ENCODE measurements at regions not wholly inside any gene's neighbourhood (a gene's known extent, or its start where the extent isn't known, plus 50 kb on each side); places are given as distances from the start of the nearest gene placed in this dataset.

GRCh38 chr3:191859531-191859930 is 398.6 kb downstream of the PYDC2 start:
- no CpG with 5 or more reads among the region's 3 CpGs for WGBS (ENCODE audit: insufficient coverage)
- H3K36me3 ChIP-seq (ENCODE audit: control insufficient read depth, insufficient read depth, low read length), result no peaks in the 10 kb centered on the region
- DNase-seq (ENCODE audit: low read depth in 4 of 6, low spot score in 6 of 6), result no peak
- no peaks in the 10 kb centered on the region for H3K9me3 ChIP-seq (ENCODE audit: control insufficient read depth, insufficient read depth, low read length)
- H3K4me3 ChIP-seq (ENCODE audit: low read depth, low read length), result no peak overlapping the region
- no peaks in the 10 kb centered on the region for H3K27me3 ChIP-seq (ENCODE audit: control insufficient read depth, insufficient read depth, low read length)
- H3K27ac ChIP-seq (ENCODE audit: low read depth, low read length), result no peak overlapping the region
- H3K4me1 ChIP-seq (ENCODE audit: control insufficient read depth, insufficient read depth, low read length), result no peaks in the 10 kb centered on the region

- H3K27ac ChIP-seq (ENCODE audit: low read depth, low read length), result no peak overlapping the region
These were observed 408.9 kb downstream of the PYDC2 start for GRCh38 chr3:191869738-191870415.

GRCh38 chr3:191873736-191874135 is 412.8 kb downstream of the PYDC2 start:
- WGBS (ENCODE audit: insufficient coverage), result no CpG with 5 or more reads among the region's 2 CpGs
- H3K36me3 ChIP-seq (ENCODE audit: control insufficient read depth, insufficient read depth, low read length), result no peaks in the 10 kb centered on the region
- no peaks in the 10 kb centered on the region for H3K27me3 ChIP-seq (ENCODE audit: control insufficient read depth, insufficient read depth, low read length)
- no peak for DNase-seq (ENCODE audit: low read depth in 4 of 6, low spot score in 6 of 6)
- H3K27ac ChIP-seq (ENCODE audit: low read depth, low read length), result no peak overlapping the region
- H3K4me1 ChIP-seq (ENCODE audit: control insufficient read depth, insufficient read depth, low read length), result no peaks in the 10 kb centered on the region
- no peak overlapping the region for H3K4me3 ChIP-seq (ENCODE audit: low read depth, low read length)
- no peaks in the 10 kb centered on the region for H3K9me3 ChIP-seq (ENCODE audit: control insufficient read depth, insufficient read depth, low read length)

More at GRCh38 chr3:191869738-191870415, 408.9 kb downstream of the PYDC2 start:
- H3K4me1 ChIP-seq (ENCODE audit: control insufficient read depth, insufficient read depth, low read length), result no peaks in the 10 kb centered on the region
- no peaks in the 10 kb centered on the region for H3K27me3 ChIP-seq (ENCODE audit: control insufficient read depth, insufficient read depth, low read length)
- DNase-seq (ENCODE audit: low read depth in 4 of 6, low spot score in 6 of 6), result no peak
- no peaks in the 10 kb centered on the region for H3K9me3 ChIP-seq (ENCODE audit: control insufficient read depth, insufficient read depth, low read length)
- H3K36me3 ChIP-seq (ENCODE audit: control insufficient read depth, insufficient read depth, low read length), result no peaks in the 10 kb centered on the region
- no CpG with 5 or more reads among the region's 5 CpGs for WGBS (ENCODE audit: insufficient coverage)
- no peak overlapping the region for H3K4me3 ChIP-seq (ENCODE audit: low read depth, low read length)

GRCh38 chr3:191882289-191882688 is 421.3 kb downstream of the PYDC2 start:
- 69% methylated on average over 2 of the region's 3 CpGs for WGBS (ENCODE audit: insufficient coverage)

GRCh38 chr3:191884132-191884531 is 423.2 kb downstream of the PYDC2 start:
- Histone ChIP-seq H3K27ac (ENCODE audit: low read depth, low read length) (no peak overlapping the region), H3K27me3 (ENCODE audit: control insufficient read depth, insufficient read depth, low read length) (no peaks in the 10 kb centered on the region), H3K4me3 (ENCODE audit: low read depth, low read length) (no peak overlapping the region), H3K9me3 (ENCODE audit: control insufficient read depth, insufficient read depth, low read length) (no peaks in the 10 kb centered on the region), H3K4me1 (ENCODE audit: control insufficient read depth, insufficient read depth, low read length) (no peaks in the 10 kb centered on the region), H3K36me3 (ENCODE audit: control insufficient read depth, insufficient read depth, low read length) (no peaks in the 10 kb centered on the region)
- no peak for DNase-seq (ENCODE audit: low read depth in 4 of 6, low spot score in 6 of 6)

More at GRCh38 chr3:191882289-191882688, 421.3 kb downstream of the PYDC2 start:
- Histone ChIP-seq H3K27ac (ENCODE audit: low read depth, low read length) (no peak overlapping the region), H3K4me3 (ENCODE audit: low read depth, low read length) (no peak overlapping the region), H3K36me3 (ENCODE audit: control insufficient read depth, insufficient read depth, low read length) (no peaks in the 10 kb centered on the region), H3K9me3 (ENCODE audit: control insufficient read depth, insufficient read depth, low read length) (no peaks in the 10 kb centered on the region), H3K27me3 (ENCODE audit: control insufficient read depth, insufficient read depth, low read length) (no peaks in the 10 kb centered on the region), H3K4me1 (ENCODE audit: control insufficient read depth, insufficient read depth, low read length) (no peaks in the 10 kb centered on the region)
- DNase-seq (ENCODE audit: low read depth in 4 of 6, low spot score in 6 of 6), result no peak

GRCh38 chr3:191889106-191889505 is 428.1 kb downstream of the PYDC2 start:
- DNase-seq (ENCODE audit: low read depth in 4 of 6, low spot score in 6 of 6), result peak in 1 of 6 donors; percentile 53
- Histone ChIP-seq H3K27ac (ENCODE audit: low read depth, low read length) (no peak overlapping the region), H3K9me3 (ENCODE audit: control insufficient read depth, insufficient read depth, low read length) (no peaks in the 10 kb centered on the region), H3K4me1 (ENCODE audit: control insufficient read depth, insufficient read depth, low read length) (no peaks in the 10 kb centered on the region), H3K27me3 (ENCODE audit: control insufficient read depth, insufficient read depth, low read length) (no peaks in the 10 kb centered on the region), H3K4me3 (ENCODE audit: low read depth, low read length) (no peak overlapping the region), H3K36me3 (ENCODE audit: control insufficient read depth, insufficient read depth, low read length) (no peaks in the 10 kb centered on the region)
- WGBS (ENCODE audit: insufficient coverage), result 40% methylated on average over 1 of the region's 5 CpGs

- H3K4me1 ChIP-seq (ENCODE audit: control insufficient read depth, insufficient read depth, low read length), result no peaks in the 10 kb centered on the region
- no peak for DNase-seq (ENCODE audit: low read depth in 4 of 6, low spot score in 6 of 6)
- WGBS (ENCODE audit: insufficient coverage), result no CpG with 5 or more reads among the region's 1 CpG
These were observed 428.8 kb downstream of the PYDC2 start for GRCh38 chr3:191889756-191890155.

GRCh38 chr3:191894406-191894805 is 433.4 kb downstream of the PYDC2 start:
- H3K4me3 ChIP-seq (ENCODE audit: low read depth, low read length), result no peak overlapping the region
- no peak overlapping the region for H3K27ac ChIP-seq (ENCODE audit: low read depth, low read length)
- H3K9me3 ChIP-seq (ENCODE audit: control insufficient read depth, insufficient read depth, low read length), result no peaks in the 10 kb centered on the region
- 73% methylated on average over 1 of the region's 1 CpG for WGBS (ENCODE audit: insufficient coverage)
- no peaks in the 10 kb centered on the region for H3K27me3 ChIP-seq (ENCODE audit: control insufficient read depth, insufficient read depth, low read length)
- no peak for DNase-seq (ENCODE audit: low read depth in 4 of 6, low spot score in 6 of 6)
- H3K4me1 ChIP-seq (ENCODE audit: control insufficient read depth, insufficient read depth, low read length), result no peaks in the 10 kb centered on the region
- no peaks in the 10 kb centered on the region for H3K36me3 ChIP-seq (ENCODE audit: control insufficient read depth, insufficient read depth, low read length)

More at GRCh38 chr3:191889756-191890155, 428.8 kb downstream of the PYDC2 start:
- H3K4me3 ChIP-seq (ENCODE audit: low read depth, low read length), result no peak overlapping the region
- no peaks in the 10 kb centered on the region for H3K36me3 ChIP-seq (ENCODE audit: control insufficient read depth, insufficient read depth, low read length)
- H3K27ac ChIP-seq (ENCODE audit: low read depth, low read length), result no peak overlapping the region
- H3K9me3 ChIP-seq (ENCODE audit: control insufficient read depth, insufficient read depth, low read length), result no peaks in the 10 kb centered on the region
- no peaks in the 10 kb centered on the region for H3K27me3 ChIP-seq (ENCODE audit: control insufficient read depth, insufficient read depth, low read length)

- Histone ChIP-seq H3K27ac (ENCODE audit: low read depth, low read length) (no peak overlapping the region), H3K4me1 (ENCODE audit: control insufficient read depth, insufficient read depth, low read length) (no peaks in the 10 kb centered on the region), H3K36me3 (ENCODE audit: control insufficient read depth, insufficient read depth, low read length) (no peaks in the 10 kb centered on the region), H3K9me3 (ENCODE audit: control insufficient read depth, insufficient read depth, low read length) (no peaks in the 10 kb centered on the region), H3K4me3 (ENCODE audit: low read depth, low read length) (no peak overlapping the region), H3K27me3 (ENCODE audit: control insufficient read depth, insufficient read depth, low read length) (no peaks in the 10 kb centered on the region)
- 100% methylated on average over 1 of the region's 2 CpGs for WGBS (ENCODE audit: insufficient coverage)
- no peak for DNase-seq (ENCODE audit: low read depth in 4 of 6, low spot score in 6 of 6)
These were observed 440.8 kb downstream of the PYDC2 start for GRCh38 chr3:191901741-191902140.

- no peaks in the 10 kb centered on the region for H3K27me3 ChIP-seq (ENCODE audit: control insufficient read depth, insufficient read depth, low read length)
- no peak overlapping the region for H3K4me3 ChIP-seq (ENCODE audit: low read depth, low read length)
- DNase-seq (ENCODE audit: low read depth in 4 of 6, low spot score in 6 of 6), result no peak
- H3K27ac ChIP-seq (ENCODE audit: low read depth, low read length), result no peak overlapping the region
- WGBS (ENCODE audit: insufficient coverage), result 79% methylated on average over 8 of the region's 11 CpGs
- no peaks in the 10 kb centered on the region for H3K9me3 ChIP-seq (ENCODE audit: control insufficient read depth, insufficient read depth, low read length)
- H3K36me3 ChIP-seq (ENCODE audit: control insufficient read depth, insufficient read depth, low read length), result no peaks in the 10 kb centered on the region
- no peaks in the 10 kb centered on the region for H3K4me1 ChIP-seq (ENCODE audit: control insufficient read depth, insufficient read depth, low read length)
These were observed 451.7 kb downstream of the PYDC2 start for GRCh38 chr3:191912616-191913204.
